ENCODE measurements at regions not wholly inside any gene's neighbourhood (a gene's known extent, or its start where the extent isn't known, plus 50 kb on each side); places are given as distances from the start of the nearest gene placed in this dataset.

DNA sequence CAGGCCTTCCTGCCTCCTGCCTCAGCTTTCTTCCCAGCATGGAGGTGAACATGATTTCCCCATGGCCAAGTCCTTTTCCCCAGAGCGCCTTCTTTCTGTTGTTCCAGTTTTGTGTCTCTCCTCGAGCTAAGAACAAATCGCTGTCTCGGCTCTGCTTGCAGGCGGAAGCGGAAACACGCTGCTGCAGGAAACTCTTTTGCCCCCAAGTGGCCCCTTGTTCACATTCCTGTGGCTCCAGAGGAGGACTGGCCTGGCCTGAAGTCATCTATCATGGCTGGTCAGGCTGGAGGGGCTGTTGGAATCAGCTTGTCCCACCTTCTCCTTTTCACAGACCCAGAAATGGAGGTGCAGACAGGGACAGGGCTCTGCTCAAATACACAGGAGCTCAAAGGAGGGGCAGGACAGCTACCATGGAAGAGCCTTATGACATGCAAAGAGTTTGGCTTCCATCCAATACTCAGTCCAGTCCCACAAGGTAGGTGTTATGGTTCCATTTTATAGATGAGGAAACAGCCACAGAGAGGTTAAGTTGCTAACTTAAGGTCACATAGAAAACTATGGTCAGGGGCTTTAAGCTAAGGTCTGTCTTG is 182.2 kb upstream of the SYT13 start:
- DNase-seq (ENCODE audit: insufficient read length) (no peak), FAIRE-seq (no peak)
- no peak for TF ChIP-seq POLR2AphosphoS5 (IDR thresholded peaks at IDR 0.05; ENCODE audit: low read depth, low read length)
- TF ChIP-seq TAF1 (IDR thresholded peaks at IDR 0.05; ENCODE audit: borderline replicate concordance, low read depth, low read length), result no peak
- TF ChIP-seq POLR2A (IDR thresholded peaks at IDR 0.05; ENCODE audit: low read depth, low read length), result no peak

DNA sequence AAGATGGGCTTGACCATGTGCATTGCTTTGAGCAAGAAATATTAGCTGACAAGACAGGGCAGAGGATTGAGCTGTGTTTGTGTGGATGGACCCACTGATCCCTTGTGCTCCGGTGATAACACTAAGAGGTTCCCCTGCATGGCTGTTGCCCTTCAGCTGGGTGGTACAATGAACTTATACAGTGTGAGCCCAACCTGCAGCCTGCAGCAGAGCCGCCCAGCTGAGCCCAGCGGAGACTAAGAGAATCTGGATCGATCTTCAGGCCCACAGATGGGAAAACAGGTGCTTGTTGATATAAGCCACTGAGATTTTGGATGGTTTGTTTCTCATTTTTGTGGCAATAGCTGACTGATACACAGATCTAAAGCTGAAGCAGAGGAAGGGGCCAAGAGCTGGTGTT is 177.4 kb upstream of the SYT13 start:
- TF ChIP-seq POLR2A (IDR thresholded peaks at IDR 0.05; ENCODE audit: low read depth, low read length), result no peak
- TF ChIP-seq POLR2AphosphoS5 (IDR thresholded peaks at IDR 0.05; ENCODE audit: low read depth, low read length), result no peak
- TF ChIP-seq TAF1 (IDR thresholded peaks at IDR 0.05; ENCODE audit: borderline replicate concordance, low read depth, low read length), result no peak
- FAIRE-seq (no peak), DNase-seq (ENCODE audit: insufficient read length) (no peak)

DNA sequence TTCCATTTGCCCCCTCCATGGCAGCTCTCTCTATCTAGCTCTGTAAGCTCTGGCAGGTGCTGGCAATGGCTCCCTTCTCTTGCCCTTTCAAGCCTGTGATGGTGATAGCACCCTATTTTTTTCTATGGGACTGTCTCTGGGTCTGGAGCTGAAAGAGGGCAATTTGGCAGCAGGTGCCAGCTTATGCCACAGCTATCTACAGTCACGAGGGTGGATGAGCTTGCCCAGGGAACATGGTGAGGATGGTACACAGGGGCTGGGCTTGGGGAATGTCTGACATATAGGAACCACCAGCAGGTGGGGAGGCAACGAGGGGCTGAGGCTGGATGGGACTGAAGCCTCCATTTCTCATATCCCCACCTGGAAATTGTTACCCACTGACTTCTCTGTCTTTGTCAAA is 175.4 kb upstream of the SYT13 start:
- no peak for TF ChIP-seq TAF1 (IDR thresholded peaks at IDR 0.05; ENCODE audit: borderline replicate concordance, low read depth, low read length)
- no peak for TF ChIP-seq POLR2AphosphoS5 (IDR thresholded peaks at IDR 0.05; ENCODE audit: low read depth, low read length)
- TF ChIP-seq POLR2A (IDR thresholded peaks at IDR 0.05; ENCODE audit: low read depth, low read length), result no peak
- DNase-seq (ENCODE audit: insufficient read length), result no peak
- no peak for FAIRE-seq

- TF ChIP-seq POLR2A (IDR thresholded peaks at IDR 0.05; ENCODE audit: low read depth, low read length), result no peak
- no peak for TF ChIP-seq POLR2AphosphoS5 (IDR thresholded peaks at IDR 0.05; ENCODE audit: low read depth, low read length)
- no peak for TF ChIP-seq TAF1 (IDR thresholded peaks at IDR 0.05; ENCODE audit: borderline replicate concordance, low read depth, low read length)
- DNase-seq (ENCODE audit: insufficient read length), result no peak
- FAIRE-seq, result no peak
Measured at GRCh38 chr11:45459491-45459890, 173.3 kb upstream of the SYT13 start.

DNA sequence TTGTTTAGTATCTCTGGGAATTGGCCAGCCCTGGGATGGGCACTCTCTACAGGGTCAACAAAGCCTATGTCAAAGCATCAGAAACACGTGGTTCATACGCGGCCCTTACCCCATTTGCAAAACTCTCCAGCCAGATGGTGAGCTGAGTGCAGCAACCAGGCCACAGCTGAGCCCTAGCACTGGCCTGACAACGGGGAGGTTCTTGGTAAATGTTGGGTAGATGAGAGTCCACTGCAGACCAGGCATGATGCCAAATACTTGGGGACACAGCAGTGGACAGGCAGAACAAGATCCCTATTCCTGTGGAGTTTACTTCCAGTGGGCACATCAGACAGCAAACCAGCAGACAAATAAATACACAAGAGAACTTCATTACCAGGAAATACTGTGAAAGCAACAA is 172.1 kb upstream of the SYT13 start:
- TF ChIP-seq POLR2A (IDR thresholded peaks at IDR 0.05; ENCODE audit: low read depth, low read length) (no peak), POLR2AphosphoS5 (IDR thresholded peaks at IDR 0.05; ENCODE audit: low read depth, low read length) (no peak), TAF1 (IDR thresholded peaks at IDR 0.05; ENCODE audit: borderline replicate concordance, low read depth, low read length) (no peak)
- DNase-seq (ENCODE audit: insufficient read length) (no peak), FAIRE-seq (no peak)

DNA sequence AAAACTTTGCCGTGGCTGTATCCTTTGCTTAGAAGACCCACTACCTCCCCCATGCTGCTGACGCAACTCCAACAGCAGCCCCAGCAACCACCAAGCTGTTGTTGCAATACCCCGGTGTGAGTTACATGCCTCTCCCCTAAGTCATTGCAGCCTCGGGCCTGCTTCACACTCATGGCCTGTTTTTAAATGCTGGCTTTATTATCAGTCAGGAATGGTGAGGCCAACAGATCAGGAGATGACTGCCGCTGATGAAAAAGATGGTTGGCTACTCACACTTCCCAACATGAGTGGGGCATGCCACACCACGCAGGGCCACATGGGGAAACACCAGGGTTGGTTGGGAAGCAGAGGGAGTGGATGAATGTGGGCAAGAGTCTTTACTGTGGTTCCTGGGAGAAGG is 171.5 kb upstream of the SYT13 start:
- DNase-seq (ENCODE audit: insufficient read length), result no peak
- no peak for TF ChIP-seq POLR2A (IDR thresholded peaks at IDR 0.05; ENCODE audit: low read depth, low read length)
- TF ChIP-seq POLR2AphosphoS5 (IDR thresholded peaks at IDR 0.05; ENCODE audit: low read depth, low read length), result no peak
- TF ChIP-seq TAF1 (IDR thresholded peaks at IDR 0.05; ENCODE audit: borderline replicate concordance, low read depth, low read length), result no peak
- no peak for FAIRE-seq

- no peak for FAIRE-seq
Measured at GRCh38 chr11:45456686-45457085, 170.5 kb upstream of the SYT13 start.

GRCh38 chr11:45455536-45455935 is 169.4 kb upstream of the SYT13 start:
- no peak for DNase-seq (ENCODE audit: insufficient read length)
- TF ChIP-seq POLR2AphosphoS5 (IDR thresholded peaks at IDR 0.05; ENCODE audit: low read depth, low read length) (no peak), TAF1 (IDR thresholded peaks at IDR 0.05; ENCODE audit: borderline replicate concordance, low read depth, low read length) (no peak), POLR2A (IDR thresholded peaks at IDR 0.05; ENCODE audit: low read depth, low read length) (no peak)
- no peak for FAIRE-seq

More at GRCh38 chr11:45456686-45457085, 170.5 kb upstream of the SYT13 start:
- DNase-seq (ENCODE audit: insufficient read length), result no peak
- TF ChIP-seq POLR2A (IDR thresholded peaks at IDR 0.05; ENCODE audit: low read depth, low read length) (no peak), TAF1 (IDR thresholded peaks at IDR 0.05; ENCODE audit: borderline replicate concordance, low read depth, low read length) (no peak), POLR2AphosphoS5 (IDR thresholded peaks at IDR 0.05; ENCODE audit: low read depth, low read length) (no peak)

- FAIRE-seq (no peak), DNase-seq (ENCODE audit: insufficient read length) (no peak)
- TF ChIP-seq TAF1 (IDR thresholded peaks at IDR 0.05; ENCODE audit: borderline replicate concordance, low read depth, low read length) (no peak), POLR2A (IDR thresholded peaks at IDR 0.05; ENCODE audit: low read depth, low read length) (no peak), POLR2AphosphoS5 (IDR thresholded peaks at IDR 0.05; ENCODE audit: low read depth, low read length) (no peak)
Measured at GRCh38 chr11:45454917-45455401, 168.8 kb upstream of the SYT13 start.

GRCh38 chr11:45453721-45454120 is 167.6 kb upstream of the SYT13 start:
- DNase-seq (ENCODE audit: insufficient read length), result no peak
- FAIRE-seq, result no peak
- TF ChIP-seq TAF1 (IDR thresholded peaks at IDR 0.05; ENCODE audit: borderline replicate concordance, low read depth, low read length), result no peak
- no peak for TF ChIP-seq POLR2A (IDR thresholded peaks at IDR 0.05; ENCODE audit: low read depth, low read length)
- TF ChIP-seq POLR2AphosphoS5 (IDR thresholded peaks at IDR 0.05; ENCODE audit: low read depth, low read length), result no peak

- no peak for TF ChIP-seq POLR2A (IDR thresholded peaks at IDR 0.05; ENCODE audit: low read depth, low read length)
- no peak for TF ChIP-seq POLR2AphosphoS5 (IDR thresholded peaks at IDR 0.05; ENCODE audit: low read depth, low read length)
- no peak for TF ChIP-seq TAF1 (IDR thresholded peaks at IDR 0.05; ENCODE audit: borderline replicate concordance, low read depth, low read length)
- no peak for DNase-seq (ENCODE audit: insufficient read length)
- FAIRE-seq, result no peak
Measured at GRCh38 chr11:45451766-45452440, 165.8 kb upstream of the SYT13 start.

GRCh38 chr11:45450189-45450588 is 164.0 kb upstream of the SYT13 start:
- TF ChIP-seq TAF1 (IDR thresholded peaks at IDR 0.05; ENCODE audit: borderline replicate concordance, low read depth, low read length) (no peak), POLR2A (IDR thresholded peaks at IDR 0.05; ENCODE audit: low read depth, low read length) (no peak), POLR2AphosphoS5 (IDR thresholded peaks at IDR 0.05; ENCODE audit: low read depth, low read length) (no peak)
- DNase-seq (ENCODE audit: insufficient read length), result no peak
- FAIRE-seq, result no peak

Measured in GM12892 (cell line).